ENCODE measurements at regions not wholly inside any gene's neighbourhood (a gene's known extent, or its start where the extent isn't known, plus 50 kb on each side); places are given as distances from the start of the nearest gene placed in this dataset.
A peak's percentile ranks its signal among the peaks of the same experiment; 100 is the strongest.

GRCh38 chr11:113553235-113553634, 78.0 kb upstream of the DRD2 start:
- DNase-seq: no peak

- DNase-seq: no peak
Observed at GRCh38 chr11:113552271-113552670, 77.1 kb upstream of the DRD2 start.

- no peak for DNase-seq
Observed at GRCh38 chr11:113551645-113552044, 76.4 kb upstream of the DRD2 start.

DNA sequence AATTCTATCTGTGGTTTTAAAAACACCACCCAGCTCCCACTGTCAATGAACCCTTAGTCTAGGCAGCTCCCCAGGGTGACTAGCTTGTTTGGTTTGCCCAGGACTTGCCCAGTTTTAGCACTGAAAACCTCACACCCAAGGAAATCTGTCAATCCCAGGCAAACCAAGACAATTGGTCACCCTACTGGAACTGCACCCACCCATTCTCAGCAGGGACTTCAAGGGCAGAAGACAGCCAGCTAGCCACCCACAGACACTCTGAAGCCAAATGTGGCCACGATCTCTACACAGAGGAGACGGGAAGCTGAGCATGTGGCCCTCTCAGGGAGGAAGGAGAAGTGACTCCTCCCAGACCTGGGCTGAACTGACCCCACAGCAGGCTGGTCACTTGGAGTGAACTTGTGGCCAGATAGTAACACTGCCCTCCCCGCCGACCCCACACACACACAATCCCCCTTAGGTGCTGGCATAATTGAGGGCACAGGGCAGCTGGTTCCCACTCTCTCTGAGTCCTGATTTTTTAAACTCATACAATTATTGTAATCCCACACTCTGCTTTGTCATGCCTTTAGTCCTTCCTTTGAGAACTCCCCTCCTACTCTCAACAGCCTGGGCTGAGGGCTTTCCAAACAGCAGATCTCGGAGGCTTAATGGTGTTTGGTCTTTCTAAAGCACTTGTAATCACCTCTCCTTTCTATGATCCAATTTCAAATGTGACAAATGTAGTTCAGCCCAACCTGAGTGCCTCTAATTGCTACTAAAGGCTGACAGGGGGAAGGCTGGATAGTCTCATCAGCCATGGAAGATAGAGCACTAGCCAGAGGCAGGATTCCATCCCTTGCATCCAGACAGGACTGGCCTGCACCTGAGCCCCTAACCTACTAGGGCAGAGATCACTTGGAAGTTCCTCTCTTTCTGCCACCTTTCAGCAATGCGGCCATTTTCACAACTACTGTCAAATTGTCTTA, 74.7 kb upstream of the DRD2 start:
- no peak for DNase-seq

- no peak for DNase-seq
Observed at GRCh38 chr11:113549061-113549460, 73.9 kb upstream of the DRD2 start.

GRCh38 chr11:113547739-113548138, 72.5 kb upstream of the DRD2 start:
- DNase-seq: no peak

GRCh38 chr11:113546757-113547507, 71.7 kb upstream of the DRD2 start:
- DNase-seq: no peak

DNA sequence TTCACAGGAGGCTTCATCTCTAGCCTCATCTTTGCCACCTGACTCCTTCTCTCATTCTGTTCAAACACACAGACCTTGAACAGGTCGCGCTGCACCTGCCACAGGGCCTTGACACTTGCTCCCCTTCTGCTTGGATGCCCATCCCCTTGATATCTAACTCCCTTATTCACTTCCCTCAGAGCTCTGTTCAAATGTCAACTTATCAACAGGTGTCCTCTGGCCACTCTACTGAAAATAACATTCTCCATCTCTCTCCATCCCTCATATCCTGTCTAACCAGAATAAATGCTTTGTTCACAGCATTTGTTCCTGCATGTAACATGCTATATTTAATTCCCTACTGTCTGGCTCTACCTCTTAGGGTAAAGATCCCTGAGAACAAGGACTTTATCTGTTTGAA, 67.2 kb upstream of the DRD2 start:
- no peak for DNase-seq

GRCh38 chr11:113540416-113541330, 65.5 kb upstream of the DRD2 start:
- no peak for DNase-seq

GRCh38 chr11:113538451-113539412, 63.5 kb upstream of the DRD2 start:
- DNase-seq: no peak

GRCh38 chr11:113534625-113535024, 59.4 kb upstream of the DRD2 start:
- no peak for DNase-seq

DNA sequence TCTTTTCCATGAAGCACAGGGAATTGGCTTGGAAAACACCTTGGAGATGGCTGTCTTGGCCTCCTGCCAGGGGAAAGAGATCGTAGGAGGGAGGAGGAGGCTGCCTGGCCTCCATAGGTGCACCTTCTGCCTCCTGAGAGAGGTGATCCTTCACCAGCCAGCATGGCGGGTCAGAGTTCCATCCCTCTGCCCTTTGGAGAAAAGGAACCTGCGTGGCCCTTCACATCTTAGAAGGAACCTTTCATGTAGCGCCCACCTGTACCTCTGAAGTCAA, 58.2 kb upstream of the DRD2 start:
- DNase-seq: no peak

- DNase-seq: peak in 4 of 5 donors; percentile 22 to 51 (median 32)
Observed at GRCh38 chr11:113532697-113533424, 57.7 kb upstream of the DRD2 start.

GRCh38 chr11:113531575-113532451, 56.6 kb upstream of the DRD2 start:
- no peak for DNase-seq

DNA sequence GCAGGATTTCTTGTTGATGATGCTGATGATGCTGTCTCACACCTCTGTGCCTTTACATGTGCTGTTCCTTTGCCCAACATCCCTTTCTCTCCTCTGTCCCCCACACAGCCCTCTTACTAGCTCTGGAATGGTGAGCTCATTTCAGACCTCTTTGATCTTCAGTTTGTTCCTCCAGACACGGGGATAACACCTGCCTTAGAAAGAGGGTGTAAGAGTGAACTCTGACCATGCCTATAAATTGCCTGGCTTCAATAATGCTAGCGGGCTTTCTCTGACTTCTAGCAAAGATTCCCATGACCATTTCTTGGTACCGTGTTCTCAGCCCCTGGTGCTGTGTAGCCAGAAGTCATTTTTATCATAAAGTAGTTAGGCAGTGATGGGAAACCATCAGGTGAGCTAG, 55.9 kb upstream of the DRD2 start:
- no peak for DNase-seq

GRCh38 chr11:113529606-113530005, 54.4 kb upstream of the DRD2 start:
- DNase-seq: no peak

GRCh38 chr11:113528982-113529381, 53.8 kb upstream of the DRD2 start:
- no peak for DNase-seq

DNA sequence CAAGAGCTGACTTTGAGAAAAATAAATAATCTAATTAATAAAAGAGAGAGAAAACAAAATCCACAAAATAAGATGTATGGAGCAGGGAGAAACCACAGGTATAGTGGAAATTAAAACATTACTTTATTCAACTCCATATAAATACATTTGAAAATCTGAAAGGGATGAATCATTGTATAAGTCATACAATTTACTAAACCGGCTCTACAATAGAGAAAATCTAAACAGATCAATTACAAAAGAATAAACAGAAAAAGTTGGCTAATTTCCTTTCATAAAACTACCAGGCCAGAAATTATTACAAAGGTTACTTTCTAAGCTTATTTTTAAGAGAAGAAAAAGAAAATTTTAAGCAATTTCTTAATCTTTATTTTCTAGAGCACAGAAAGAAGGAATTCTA, 51.3 kb upstream of the DRD2 start:
- no peak for DNase-seq
